A549 (cell line): ENCODE measurements at regions not wholly inside any gene's neighbourhood (a gene's known extent, or its start where the extent isn't known, plus 50 kb on each side); places are given as distances from the start of the nearest gene placed in this dataset.

ENCODE experiments used
- ATAC-seq, 2 experiments: fragments of 200-7000 bp in 1 of 2; fragments of >200 bp in 1 of 2; cut with Nextera tagmentation in 1 of 2; cut with Tn5 transposase in 1 of 2; 3 replicates each; pipeline versions ENCODE4 v1.8.0 to v1.9.1; 2018 to 2020; ENCODE audit warnings: mild to moderate bottlenecking in 1 of 2, moderate library complexity in 1 of 2
- CTCF ChIA-PET: fragments of 300-600 bp; sonication (Branson Sonifier 250); formaldehyde crosslinking; extraction: SDS; loops from one replicate; lab custom pipeline; 2021; ENCODE audit warnings: antibody characterized with exemption, inconsistent platforms; lab: Yijun Ruan, JAX
- POLR2A ChIA-PET: fragments of 350-600 bp; formaldehyde crosslinking; extraction: SDS; loops from one replicate; lab custom pipeline; 2021; ENCODE audit warnings: antibody characterized with exemption, inconsistent platforms; lab: Yijun Ruan, JAX
- DNase-seq, 2 experiments: peaks; one replicate each; pipeline versions ENCODE4 v3.0.0 to v3.0.0-alpha.2; 2011 to 2016; ENCODE audit warnings: low read depth in 1 of 2, low spot score in 1 of 2
- FAIRE-seq: peaks from 2 replicates; lab custom pipeline; 2011; peaks lifted over from hg19 to GRCh38; lab: Jason Lieb, UNC
- H3K27ac ChIP-seq, 2 experiments: fragments of >200 bp; sonication (Bioruptor Twin); formaldehyde crosslinking; 3 replicates each; pipeline ENCODE4 v1.5.1; 2016 to 2017
- H3K4me1 ChIP-seq: fragments of >200 bp; sonication (Bioruptor Twin); formaldehyde crosslinking; 3 replicates; pipeline ENCODE4 v1.6.1; 2016
- H3K4me2 ChIP-seq: fragments of >200 bp; sonication (Bioruptor Twin); formaldehyde crosslinking; 3 replicates; pipeline ENCODE4 v1.6.1; 2016
- H3K4me3 ChIP-seq: fragments of >200 bp; sonication (Bioruptor Twin); formaldehyde crosslinking; 3 replicates; pipeline ENCODE4 v1.5.1; 2016
- H3K9me3 ChIP-seq: fragments of >200 bp; sonication (Bioruptor Twin); formaldehyde crosslinking; 3 replicates; pipeline ENCODE4 v1.6.1; 2016
- BHLHE40 ChIP-seq: IDR thresholded peaks from 2 replicates; pipeline ENCODE4 v1.6.1; 2012; ENCODE audit warnings: low read depth, low read length, inconsistent platforms
- CBX2 ChIP-seq: fragments of 200-600 bp; sonication (generic); IDR thresholded peaks from 2 replicates; pipeline ENCODE4 v1.6.1; 2016; ENCODE audit warnings: low read depth, mild to moderate bottlenecking, borderline replicate concordance
- CEBPB ChIP-seq, 2 experiments: fragments of >200 bp in 1 of 2; sonication (Bioruptor Twin) in 1 of 2; formaldehyde crosslinking in 1 of 2; IDR thresholded peaks; 2 replicates each; pipeline ENCODE4 v1.6.1; 2012 to 2016
- CHD2 ChIP-seq: fragments of 150-350 bp; IDR thresholded peaks from 2 replicates; pipeline ENCODE4 v1.6.1; 2014; ENCODE audit warnings: low read length; ENCODE audit not compliant: partially characterized antibody
- CTCF ChIP-seq: fragments of >200 bp; sonication (Bioruptor Twin); formaldehyde crosslinking; IDR thresholded peaks from 3 replicates; pipeline ENCODE4 v1.5.1; 2016
- E2F6 ChIP-seq: IDR thresholded peaks from 2 replicates; pipeline ENCODE4 v1.6.1; 2012; ENCODE audit warnings: low read depth, borderline replicate concordance
- EHMT2 ChIP-seq: fragments of 200-600 bp; sonication (generic); IDR thresholded peaks from 2 replicates; pipeline ENCODE4 v1.6.1; 2016; ENCODE audit warnings: antibody characterized with exemption, low read depth, mild to moderate bottlenecking, moderate library complexity
- FOSB ChIP-seq: fragments of 250-450 bp; sonication (Bioruptor Pico); IDR thresholded peaks from 2 replicates; pipeline ENCODE4 v1.5.0; 2020; ENCODE audit warnings: mild to moderate bottlenecking, moderate library complexity
- FOSL2 ChIP-seq, 2 experiments: fragments of 450-650 bp in 1 of 2; fragments of >200 bp in 1 of 2; sonication (Bioruptor Twin) in 1 of 2; formaldehyde crosslinking; IDR thresholded peaks; 2 replicates each; pipeline versions ENCODE4 v1.5.0 to v1.6.1; 2016 to 2020; ENCODE audit warnings: mild to moderate bottlenecking in 1 of 2, moderate library complexity in 1 of 2
- HES2 ChIP-seq: fragments of >200 bp; sonication (Bioruptor Twin); formaldehyde crosslinking; IDR thresholded peaks from 2 replicates; pipeline ENCODE4 v1.6.1; 2016
- HEYL ChIP-seq: fragments of 250-450 bp; sonication (Bioruptor Pico); IDR thresholded peaks from 2 replicates; pipeline ENCODE4 v1.8.0; 2021; ENCODE audit warnings: mild to moderate bottlenecking, moderate library complexity
- HMGXB4 ChIP-seq: fragments of 250-450 bp; sonication (Bioruptor Pico); IDR thresholded peaks from 2 replicates; pipeline ENCODE4 v1.5.0; 2021; ENCODE audit warnings: mild to moderate bottlenecking, moderate library complexity, borderline replicate concordance
- HOXA7 ChIP-seq: fragments of 250-450 bp; sonication (Bioruptor Pico); IDR thresholded peaks from 2 replicates; pipeline ENCODE4 v1.5.0; 2020; ENCODE audit warnings: mild to moderate bottlenecking, moderate library complexity
- HOXB5 ChIP-seq: fragments of 250-450 bp; sonication (Bioruptor Pico); IDR thresholded peaks from 2 replicates; pipeline ENCODE4 v1.5.0; 2020; ENCODE audit warnings: mild to moderate bottlenecking, moderate library complexity
- JUN ChIP-seq, 2 experiments: fragments of >200 bp; sonication (Bioruptor Twin); formaldehyde crosslinking; IDR thresholded peaks; 2 replicates in 1 of 2; 3 replicates in 1 of 2; pipeline ENCODE4 v1.6.1; 2016 to 2017
- KDM5A ChIP-seq: fragments of 200-600 bp; sonication (generic); IDR thresholded peaks from 2 replicates; pipeline ENCODE4 v1.6.1; 2016; ENCODE audit warnings: antibody characterized with exemption, mild to moderate bottlenecking
- MAZ ChIP-seq: fragments of 150-350 bp; IDR thresholded peaks from 2 replicates; pipeline ENCODE4 v1.6.1; 2014; ENCODE audit warnings: antibody characterized with exemption, low read depth, low read length, borderline replicate concordance
- NFE2L2 ChIP-seq: fragments of 150-350 bp; conservative IDR thresholded peaks from 2 replicates; pipeline ENCODE4 v1.6.1; 2014; ENCODE audit warnings: low read length
- NPAS2 ChIP-seq: fragments of 250-450 bp; sonication (Bioruptor Pico); IDR thresholded peaks from 2 replicates; pipeline ENCODE4 v1.8.0; 2022; ENCODE audit warnings: mild to moderate bottlenecking, moderate library complexity, borderline replicate concordance
- POLR2A ChIP-seq: IDR thresholded peaks from 2 replicates; pipeline ENCODE4 v1.6.1; 2012; ENCODE audit warnings: mild to moderate bottlenecking, low read length
- RAD21 ChIP-seq, 2 experiments: fragments of >200 bp in 1 of 2; sonication (Bioruptor Twin) in 1 of 2; formaldehyde crosslinking in 1 of 2; IDR thresholded peaks in 1 of 2; conservative IDR thresholded peaks in 1 of 2; 2 replicates in 1 of 2; 3 replicates in 1 of 2; pipeline ENCODE4 v1.6.1; 2012 to 2018; ENCODE audit warnings: inconsistent platforms in 1 of 2
- TFCP2L1 ChIP-seq: fragments of 250-450 bp; sonication (Bioruptor Pico); IDR thresholded peaks from 2 replicates; pipeline ENCODE4 v1.5.0; 2021; ENCODE audit warnings: mild to moderate bottlenecking
- USF2 ChIP-seq: fragments of 450-650 bp; IDR thresholded peaks from 2 replicates; pipeline ENCODE4 v1.6.1; 2014; ENCODE audit warnings: antibody characterized with exemption
- ZC3H11A ChIP-seq: fragments of 450-650 bp; IDR thresholded peaks from 2 replicates; pipeline ENCODE4 v1.6.1; 2014; ENCODE audit warnings: antibody characterized with exemption, mild to moderate bottlenecking
- ZFP36 ChIP-seq: fragments of 450-650 bp; IDR thresholded peaks from 2 replicates; pipeline ENCODE4 v1.6.1; 2014; ENCODE audit warnings: borderline replicate concordance; ENCODE audit not compliant: partially characterized antibody
- ZSCAN20 ChIP-seq: fragments of 250-450 bp; sonication (Bioruptor Pico); IDR thresholded peaks from 2 replicates; pipeline ENCODE4 v1.8.0; 2022; ENCODE audit warnings: mild to moderate bottlenecking, moderate library complexity
- WGBS: methylation state at CpG from one replicate; pipeline ENCODE4 v1.1.6; 2017; ENCODE audit errors: missing lambda C conversion rate; 5-methylcytosine and 5-hydroxymethylcytosine counted together

GRCh38 chr18:45538444-45538843, 76.8 kb upstream of the SLC14A2 start:
- POLR2A ChIA-PET = no interaction called here
- TF ChIP-seq USF2 (no peak), HES2 (no peak), CBX2 (no peak), TFCP2L1 (CRISPR knock-in tag) (no peak), ZSCAN20 (CRISPR knock-in tag) (no peak), ZFP36 (no peak)
- TF ChIP-seq, all 56 proteins: peak for 0
- no peak overlapping the region for H3K4me3 ChIP-seq
- no peak for FAIRE-seq
- H3K4me1 ChIP-seq = no peaks in the 10 kb centered on the region
- 0% methylated on average over 2 of the region's 2 CpGs for WGBS
- H3K9me3 ChIP-seq = no peaks in the 10 kb centered on the region
- no peak for DNase-seq
- no peak overlapping the region for H3K4me2 ChIP-seq
- H3K27ac ChIP-seq = no peak overlapping the region
- CTCF ChIA-PET = no interaction called here
- ATAC-seq = no peak

- Histone ChIP-seq H3K27ac (no peak overlapping the region), H3K9me3 (no peaks in the 10 kb centered on the region), H3K4me3 (no peak overlapping the region), H3K4me2 (no peak overlapping the region), H3K4me1 (no peaks in the 10 kb centered on the region)
- ChIA-PET POLR2A (no interaction called here), CTCF (no interaction called here)
- TF ChIP-seq HEYL (CRISPR knock-in tag) (no peak), ZFP36 (no peak), KDM5A (no peak), HMGXB4 (CRISPR knock-in tag) (no peak), CHD2 (no peak), NPAS2 (CRISPR knock-in tag) (no peak), EHMT2 (no peak), FOSL2 (IDR thresholded peaks at IDR 0.05) (no peak), FOSL2 (CRISPR knock-in tag; IDR thresholded peaks at IDR 0.05) (no peak), MAZ (no peak), HOXB5 (no peak)
- ATAC-seq = no peak
- 30% methylated on average over 5 of the region's 5 CpGs for WGBS
- FAIRE-seq = no peak
- no peak for DNase-seq
Observed at GRCh38 chr18:45539491-45539891, 75.8 kb upstream of the SLC14A2 start.

GRCh38 chr18:45540125-45540524, 75.2 kb upstream of the SLC14A2 start:
- DNase-seq = no peak
- ATAC-seq = no peak
- ChIA-PET POLR2A (no interaction called here), CTCF (no interaction called here)
- TF ChIP-seq TFCP2L1 (CRISPR knock-in tag) (no peak), RAD21 (conservative IDR thresholded peaks at IDR 0.05 in 1 of 2, IDR thresholded peaks at IDR 0.05 in 1 of 2) (no peak), ZC3H11A (no peak), POLR2A (no peak), EHMT2 (no peak), HOXA7 (CRISPR knock-in tag) (no peak), MAZ (no peak), NFE2L2 (no peak), KDM5A (no peak), E2F6 (no peak), BHLHE40 (no peak), CTCF (no peak), HEYL (CRISPR knock-in tag) (no peak), CEBPB (IDR thresholded peaks at IDR 0.05) (no peak), JUN (IDR thresholded peaks at IDR 0.05) (no peak), ZFP36 (no peak), HMGXB4 (CRISPR knock-in tag) (no peak), FOSB (CRISPR knock-in tag) (no peak)
- H3K4me2 ChIP-seq = no peak overlapping the region
- no peaks in the 10 kb centered on the region for H3K4me1 ChIP-seq
- 67% methylated on average over 7 of the region's 7 CpGs for WGBS
- FAIRE-seq = no peak
- no peaks in the 10 kb centered on the region for H3K9me3 ChIP-seq
- H3K27ac ChIP-seq = no peak overlapping the region
- no peak overlapping the region for H3K4me3 ChIP-seq
